ENCODE measurements at regions not wholly inside any gene's neighbourhood (a gene's known extent, or its start where the extent isn't known, plus 50 kb on each side); places are given as distances from the start of the nearest gene placed in this dataset.

DNA sequence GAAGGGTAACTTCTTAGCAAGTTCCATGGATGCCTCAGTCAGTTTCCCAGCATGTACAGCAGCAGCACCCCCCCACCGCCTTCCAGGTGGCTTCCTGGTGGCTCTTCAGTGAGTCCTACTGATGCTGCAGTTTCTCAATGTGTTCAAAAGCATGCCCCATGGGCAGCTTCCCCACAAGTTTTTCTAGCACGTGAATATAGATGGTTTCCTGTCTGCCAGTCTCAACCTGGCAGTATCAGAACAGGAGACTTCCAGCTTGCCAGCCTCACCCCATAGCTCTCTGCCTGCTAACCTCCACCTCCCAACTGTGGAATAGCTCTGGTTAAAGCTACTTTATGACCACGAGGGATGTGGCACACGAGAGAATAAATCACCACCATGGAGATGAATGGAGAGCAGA, 188.3 kb upstream of the SLCO3A1 start:
- TF ChIP-seq POLR2A (IDR thresholded peaks at IDR 0.05; ENCODE audit: low read depth, low read length): no peak
- TF ChIP-seq SPI1 (IDR thresholded peaks at IDR 0.05; ENCODE audit: low read depth, low read length): no peak
- no peak for TF ChIP-seq PAX5 (IDR thresholded peaks at IDR 0.05; ENCODE audit: insufficient read depth, low read length, severe bottlenecking)
- no peak for TF ChIP-seq POLR2AphosphoS5 (IDR thresholded peaks at IDR 0.05; ENCODE audit: low read depth, low read length)
- TF ChIP-seq POU2F2 (IDR thresholded peaks at IDR 0.05; ENCODE audit: low read depth, low read length): no peak

All from GM12891 (cell line).